Epithelial cell of esophagus (primary cell): ENCODE measurements at regions not wholly inside any gene's neighbourhood (a gene's known extent, or its start where the extent isn't known, plus 50 kb on each side); places are given as distances from the start of the nearest gene placed in this dataset.
A peak's percentile ranks its signal among the peaks of the same experiment; 100 is the strongest.

Experiments
- DNase-seq: peaks from one replicate; pipeline ENCODE4 v3.0.0; 2010; ENCODE audit warnings: low read depth
- H3K4me3 ChIP-seq: 2 replicates; pipeline ENCODE4 v1.5.1; 2011; ENCODE audit warnings: mild to moderate bottlenecking, low read length, control low read depth
- CTCF ChIP-seq: IDR thresholded peaks from 2 replicates; pipeline ENCODE4 v1.5.1; 2011; ENCODE audit warnings: low read depth, mild to moderate bottlenecking, low read length, control low read depth, inconsistent platforms; ENCODE audit not compliant: insufficient read depth; ENCODE audit errors: missing control alignments

GRCh38 chr3:69472093-69472492 is 86.2 kb upstream of the FRMD4B start:
- DNase-seq, result no peak
- no peak for TF ChIP-seq CTCF
- no peak overlapping the region for H3K4me3 ChIP-seq

- H3K4me3 ChIP-seq, result no peak overlapping the region
- DNase-seq, result peak; percentile 68
- no peak for TF ChIP-seq CTCF
Observed at GRCh38 chr3:69463531-69463930, 77.6 kb upstream of the FRMD4B start.

GRCh38 chr3:69462826-69463100 is 76.9 kb upstream of the FRMD4B start:
- DNase-seq, result no peak
- TF ChIP-seq CTCF, result no peak
- H3K4me3 ChIP-seq, result no peak overlapping the region

GRCh38 chr3:69462022-69462825 is 76.3 kb upstream of the FRMD4B start:
- no peak for TF ChIP-seq CTCF
- no peak overlapping the region for H3K4me3 ChIP-seq
- DNase-seq, result peak; percentile 89

GRCh38 chr3:69460034-69460433 is 74.1 kb upstream of the FRMD4B start:
- no peak for DNase-seq
- no peak for TF ChIP-seq CTCF

GRCh38 chr3:69458803-69459365 is 73.0 kb upstream of the FRMD4B start:
- peak; percentile 66 for DNase-seq
- H3K4me3 ChIP-seq, result no peak overlapping the region
- no peak for TF ChIP-seq CTCF

More at GRCh38 chr3:69460034-69460433, 74.1 kb upstream of the FRMD4B start:
- no peak overlapping the region for H3K4me3 ChIP-seq

- H3K4me3 ChIP-seq, result no peak overlapping the region
- TF ChIP-seq CTCF, result no peak
- no peak for DNase-seq
Observed at GRCh38 chr3:69456631-69457030, 70.7 kb upstream of the FRMD4B start.
